ENCODE measurements at regions not wholly inside any gene's neighbourhood (a gene's known extent, or its start where the extent isn't known, plus 50 kb on each side); places are given as distances from the start of the nearest gene placed in this dataset.
"Not testable (repeated sequence)": the region's sequence is repeated elsewhere in the genome, so short reads cannot be mapped to it uniquely, and the experiment has no call there.

GRCh38 chr7:65489260-65489767 lies 115.7 kb downstream of the ZNF92 start:
- POLR2A ChIA-PET: no interaction called here
- H3K9me3 Mint-ChIP-seq: peaks cover 38% of the 10 kb centered on the region

GRCh38 chr7:65496697-65497096 lies 123.0 kb downstream of the ZNF92 start:
- H3K4me1 Mint-ChIP-seq (ENCODE audit: low read depth); H3K9me3 Mint-ChIP-seq; CTCF ChIA-PET; intact Hi-C loops (cut with micrococcal nuclease); DNase-seq; H3K4me3 Mint-ChIP-seq; H3K36me3 Mint-ChIP-seq; H3K27me3 Mint-ChIP-seq; H3K27ac Mint-ChIP-seq; POLR2A ChIA-PET: not testable (repeated sequence)

More at GRCh38 chr7:65489260-65489767, 115.7 kb downstream of the ZNF92 start:
- CTCF ChIA-PET: no interaction called here
- Mint-ChIP-seq H3K27ac (no peak overlapping the region), H3K4me3 (no peak overlapping the region), H3K27me3 (peaks cover 2% of the 10 kb centered on the region), H3K4me1 (ENCODE audit: low read depth) (no peaks in the 10 kb centered on the region), H3K36me3 (peaks cover 7% of the 10 kb centered on the region)
- intact Hi-C loops (cut with micrococcal nuclease): no loop called here
- DNase-seq: no peak

DNA sequence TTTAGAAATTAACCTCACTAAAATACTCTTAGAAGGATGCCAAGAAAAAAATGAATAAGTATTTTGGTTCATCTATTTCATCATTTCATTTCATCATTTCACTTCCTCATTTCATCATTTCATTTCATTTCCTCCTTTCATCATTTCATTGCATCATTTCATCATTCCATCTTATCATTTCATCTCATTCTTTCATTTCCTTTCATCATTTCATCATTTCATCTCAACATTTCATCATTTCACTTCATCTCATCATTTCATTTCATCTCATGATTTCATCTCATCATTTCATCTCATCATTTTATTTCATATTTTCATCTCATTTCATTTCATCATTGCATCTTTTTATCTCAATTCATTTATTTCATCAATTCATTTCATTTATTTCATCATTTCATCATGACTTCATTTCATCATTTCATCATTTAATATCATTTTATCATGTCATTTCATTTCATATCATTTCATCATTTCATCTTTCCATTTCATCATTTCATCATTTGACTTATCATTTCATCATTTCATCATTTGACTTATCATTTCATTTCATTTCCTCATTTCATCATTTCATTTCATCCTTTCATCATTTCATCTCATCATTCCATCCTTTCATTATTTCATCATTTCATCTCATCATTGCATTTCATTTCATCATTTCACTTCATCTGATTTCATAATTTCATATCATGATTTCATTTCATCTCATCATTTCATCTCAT lies 129.9 kb downstream of the ZNF92 start:
- intact Hi-C loops (cut with micrococcal nuclease): no loop called here
- Mint-ChIP-seq H3K27me3 (no peaks in the 10 kb centered on the region), H3K4me1 (ENCODE audit: low read depth) (no peaks in the 10 kb centered on the region), H3K4me3 (no peak overlapping the region), H3K9me3 (no peaks in the 10 kb centered on the region), H3K36me3 (no peaks in the 10 kb centered on the region), H3K27ac (no peak overlapping the region)
- ChIA-PET POLR2A (no interaction called here), CTCF (no interaction called here)
- DNase-seq: no peak

GRCh38 chr7:65504504-65505319 lies 131.1 kb downstream of the ZNF92 start:
- POLR2A ChIA-PET; H3K27me3 Mint-ChIP-seq; H3K4me1 Mint-ChIP-seq (ENCODE audit: low read depth); DNase-seq; H3K36me3 Mint-ChIP-seq; H3K9me3 Mint-ChIP-seq; intact Hi-C loops (cut with micrococcal nuclease); CTCF ChIA-PET; H3K27ac Mint-ChIP-seq; H3K4me3 Mint-ChIP-seq: not testable (repeated sequence)

DNA sequence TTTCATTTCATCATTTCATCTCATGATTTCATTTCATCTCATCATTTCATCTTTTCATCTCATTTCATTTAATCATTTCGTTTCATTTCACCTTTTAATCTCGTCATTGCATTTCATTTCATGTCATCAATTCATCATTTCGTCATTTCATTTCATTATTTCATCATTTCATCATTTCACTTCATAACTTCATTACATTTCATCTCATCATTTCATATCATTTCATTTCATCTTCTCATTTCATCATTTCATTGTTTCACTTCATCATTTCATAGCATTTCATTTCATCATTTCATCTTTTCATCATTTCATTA lies 131.6 kb downstream of the ZNF92 start:
- H3K4me1 Mint-ChIP-seq (ENCODE audit: low read depth); POLR2A ChIA-PET; H3K36me3 Mint-ChIP-seq; H3K4me3 Mint-ChIP-seq; intact Hi-C loops (cut with micrococcal nuclease); H3K27me3 Mint-ChIP-seq; CTCF ChIA-PET; H3K9me3 Mint-ChIP-seq; DNase-seq; H3K27ac Mint-ChIP-seq: not testable (repeated sequence)

- H3K9me3 Mint-ChIP-seq; H3K4me3 Mint-ChIP-seq; DNase-seq; H3K27ac Mint-ChIP-seq; POLR2A ChIA-PET; H3K4me1 Mint-ChIP-seq (ENCODE audit: low read depth); CTCF ChIA-PET; H3K36me3 Mint-ChIP-seq; intact Hi-C loops (cut with micrococcal nuclease): not testable (repeated sequence)
- H3K27me3 Mint-ChIP-seq: peaks cover 14% of the 10 kb centered on the region
These were observed 135.1 kb downstream of the ZNF92 start for GRCh38 chr7:65508581-65509367.

DNA sequence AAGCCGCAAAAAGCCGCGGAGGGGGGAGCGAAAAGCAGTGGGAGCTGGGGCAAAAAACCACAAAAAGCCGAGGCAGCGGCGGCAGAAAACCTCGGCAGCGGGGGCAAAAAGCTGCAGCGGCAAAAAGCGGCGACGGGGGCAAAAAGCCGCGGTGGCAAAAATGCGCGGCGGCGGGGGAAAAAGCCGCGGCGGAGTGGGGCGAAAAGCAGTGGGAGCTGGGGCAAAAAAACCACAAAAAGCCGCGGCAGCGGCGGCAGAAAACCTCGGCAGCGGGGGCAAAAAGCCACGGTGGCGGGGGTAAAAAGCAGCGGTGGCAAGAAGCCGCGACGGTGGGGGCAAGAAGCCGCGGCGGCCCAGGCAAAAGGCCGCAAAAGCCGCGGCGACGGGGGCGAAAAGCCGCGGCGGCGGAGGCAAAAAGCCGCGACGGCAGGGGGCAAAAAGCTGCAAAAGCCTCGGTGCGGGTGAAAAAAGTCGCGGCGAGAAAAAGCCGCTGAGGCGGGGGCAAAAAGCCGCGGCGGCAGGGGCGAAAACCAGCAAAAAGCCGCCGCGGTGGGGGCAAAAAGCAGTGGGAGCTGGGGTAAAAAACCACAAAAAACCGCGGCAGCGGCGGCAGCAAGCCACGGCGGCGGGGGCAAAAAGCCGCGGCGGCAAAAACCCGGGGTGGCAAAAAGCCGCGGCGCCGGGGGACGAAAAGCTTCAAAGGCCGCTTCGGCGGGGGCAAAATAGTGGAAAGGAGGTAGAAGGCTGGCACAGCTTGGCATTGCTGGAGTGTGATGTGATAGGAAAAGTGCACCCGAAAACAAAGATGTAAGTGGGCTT lies 135.9 kb downstream of the ZNF92 start:
- Mint-ChIP-seq H3K4me1 (ENCODE audit: low read depth) (peaks cover 4% of the 10 kb centered on the region), H3K4me3 (peak overlapping the region; percentile 60), H3K9me3 (no peaks in the 10 kb centered on the region), H3K27ac (no peak overlapping the region), H3K36me3 (no peaks in the 10 kb centered on the region), H3K27me3 (peaks cover 17% of the 10 kb centered on the region)
- POLR2A ChIA-PET: no interaction called here
- intact Hi-C loops (cut with micrococcal nuclease): no loop called here
- CTCF ChIA-PET: no interaction called here
- no peak for DNase-seq

- DNase-seq; H3K27ac Mint-ChIP-seq; H3K9me3 Mint-ChIP-seq; H3K4me1 Mint-ChIP-seq (ENCODE audit: low read depth); H3K36me3 Mint-ChIP-seq; intact Hi-C loops (cut with micrococcal nuclease); CTCF ChIA-PET; POLR2A ChIA-PET: not testable (repeated sequence)
- peaks cover 19% of the 10 kb centered on the region for H3K27me3 Mint-ChIP-seq
- peak overlapping the region; percentile 60 for H3K4me3 Mint-ChIP-seq
These were observed 136.5 kb downstream of the ZNF92 start for GRCh38 chr7:65510187-65510538.

DNA sequence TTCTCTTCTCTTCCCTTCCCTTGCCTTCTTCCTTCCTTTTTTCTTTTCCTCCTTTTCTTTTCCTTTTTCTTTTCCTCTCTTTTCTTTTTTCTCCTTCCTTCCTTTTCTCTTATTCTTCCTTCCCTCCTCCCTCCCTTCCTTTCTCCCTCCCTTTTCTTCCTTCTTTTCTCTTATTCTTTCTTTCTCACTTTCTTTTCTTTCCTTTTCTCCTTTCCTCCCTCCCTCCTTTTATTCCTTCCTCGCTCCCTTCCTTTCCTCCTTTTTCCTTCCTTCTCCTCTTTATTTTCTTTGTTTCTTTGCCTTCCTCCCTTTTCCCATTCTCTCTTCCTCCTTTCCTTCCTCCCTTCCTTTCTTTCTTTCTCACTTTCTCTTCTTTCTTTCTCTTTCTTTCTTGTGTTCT lies 146.1 kb downstream of the ZNF92 start:
- CTCF ChIA-PET; H3K4me3 Mint-ChIP-seq; H3K27ac Mint-ChIP-seq; H3K9me3 Mint-ChIP-seq; intact Hi-C loops (cut with micrococcal nuclease); POLR2A ChIA-PET; H3K36me3 Mint-ChIP-seq; H3K27me3 Mint-ChIP-seq; DNase-seq; H3K4me1 Mint-ChIP-seq (ENCODE audit: low read depth): not testable (repeated sequence)

DNA sequence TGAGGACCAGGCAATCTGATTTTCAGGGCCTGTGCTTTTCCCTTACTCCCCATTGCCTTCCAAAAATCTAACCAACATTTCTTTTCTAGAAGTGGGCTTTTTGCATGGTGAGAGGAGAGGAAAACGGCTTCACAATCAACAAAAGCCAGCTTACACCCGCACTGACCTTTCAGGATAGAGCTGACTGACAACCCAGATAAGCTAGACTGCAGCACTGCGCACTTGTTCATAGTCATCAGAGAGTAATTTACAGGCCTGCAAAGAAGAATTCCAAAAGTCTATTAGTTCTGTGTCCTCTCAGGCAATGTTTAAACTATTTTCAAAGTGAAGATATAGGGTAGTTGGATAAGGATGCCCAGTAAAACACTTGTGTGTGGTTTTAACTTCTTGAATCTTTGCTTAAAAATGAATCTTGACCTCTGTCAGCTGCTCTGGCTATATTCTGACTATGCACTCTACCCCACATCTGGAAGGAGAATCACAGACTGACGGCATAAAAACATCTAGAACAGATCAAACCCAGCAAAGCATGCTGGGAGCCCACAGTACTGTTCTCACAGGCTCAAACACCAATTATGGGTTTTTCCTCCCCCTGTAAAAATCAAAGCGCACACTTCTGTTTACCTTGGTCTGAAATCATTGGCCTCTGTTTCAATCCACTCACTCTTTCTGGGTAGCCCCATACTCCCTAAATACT lies 172.0 kb downstream of the ZNF92 start:
- CTCF ChIA-PET; H3K9me3 Mint-ChIP-seq; H3K4me1 Mint-ChIP-seq (ENCODE audit: low read depth); H3K4me3 Mint-ChIP-seq; DNase-seq; intact Hi-C loops (cut with micrococcal nuclease); H3K27me3 Mint-ChIP-seq; H3K27ac Mint-ChIP-seq; POLR2A ChIA-PET; H3K36me3 Mint-ChIP-seq: not testable (repeated sequence)

DNA sequence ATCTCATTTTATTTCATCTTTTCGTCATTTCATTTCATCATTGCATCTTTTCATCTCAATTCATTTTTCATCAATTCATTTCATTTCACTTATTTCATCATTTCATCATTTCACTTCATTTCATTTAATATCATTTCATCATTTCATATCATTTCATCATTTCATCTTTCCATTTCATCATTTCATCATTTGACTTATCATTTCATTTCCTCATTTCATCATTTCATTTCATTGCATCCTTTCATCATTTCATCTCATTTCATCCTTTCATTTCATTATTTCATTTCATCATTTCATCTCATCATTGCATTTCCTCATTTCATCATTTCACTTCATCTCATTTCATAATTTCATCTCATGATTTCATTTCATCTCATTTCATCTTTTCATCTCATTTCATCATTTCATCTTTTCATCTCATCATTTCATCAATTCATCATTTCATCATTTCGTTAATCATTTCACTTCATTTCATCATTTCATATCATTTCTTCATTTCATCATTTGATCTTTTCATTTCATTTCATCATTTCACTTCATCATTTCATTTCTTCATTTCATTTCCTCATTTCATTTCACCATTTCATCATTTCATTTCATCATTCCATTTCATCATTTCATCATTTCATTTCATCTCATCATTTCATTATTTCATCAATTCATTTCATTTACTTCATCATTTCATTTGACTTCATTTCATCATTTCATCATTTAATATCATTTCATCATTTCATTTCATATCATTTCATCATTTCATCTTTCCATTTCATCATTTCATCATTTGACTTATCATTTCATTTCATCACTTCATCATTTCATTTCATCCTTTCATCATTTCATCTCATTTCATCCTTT lies 176.2 kb downstream of the ZNF92 start:
- POLR2A ChIA-PET; DNase-seq; H3K9me3 Mint-ChIP-seq; intact Hi-C loops (cut with micrococcal nuclease); CTCF ChIA-PET; H3K36me3 Mint-ChIP-seq; H3K4me1 Mint-ChIP-seq (ENCODE audit: low read depth); H3K27me3 Mint-ChIP-seq; H3K4me3 Mint-ChIP-seq; H3K27ac Mint-ChIP-seq: not testable (repeated sequence)
